Vagina (tissue), 2 donors: ENCODE measurements at regions not wholly inside any gene's neighbourhood (a gene's known extent, or its start where the extent isn't known, plus 50 kb on each side); places are given as distances from the start of the nearest gene placed in this dataset.

ENCODE experiments used
- DNase-seq, 2 donors: peaks; one replicate each; pipeline ENCODE4 v3.0.0-alpha.2; 2017; ENCODE audit errors: extremely low spot score in 2 of 2
- H3K27ac ChIP-seq: fragments of 200-600 bp; sonication (generic); one replicate; pipeline ENCODE4 v1.5.1; 2019
- H3K27me3 ChIP-seq: fragments of 200-600 bp; sonication (generic); one replicate; pipeline ENCODE4 v1.5.1; 2019
- H3K36me3 ChIP-seq, 2 donors: fragments of 200-600 bp; sonication (generic); one replicate each; pipeline ENCODE4 v1.5.1; 2017 to 2019
- H3K4me1 ChIP-seq: fragments of 200-600 bp; sonication (generic); one replicate; pipeline ENCODE4 v1.5.1; 2019
- H3K4me3 ChIP-seq, 2 donors: fragments of 200-600 bp; sonication (generic); 1 replicate in 1 of 2; 2 replicates in 1 of 2; pipeline ENCODE4 v1.5.1; 2016 to 2019
- H3K9me3 ChIP-seq: fragments of 200-600 bp; sonication (generic); one replicate; pipeline ENCODE4 v1.5.1; 2019
- POLR2A ChIP-seq, 2 donors: fragments of 450-650 bp; IDR thresholded peaks; one replicate each; pipeline ENCODE4 v1.6.1; 2017; ENCODE audit warnings: antibody characterized with exemption in 2 of 2, mild to moderate bottlenecking in 2 of 2, moderate library complexity in 2 of 2
- POLR2AphosphoS5 ChIP-seq, 2 donors: sonication (generic); formaldehyde crosslinking; IDR thresholded peaks; one replicate each; pipeline ENCODE4 v1.9.0; 2017; ENCODE audit warnings: antibody characterized with exemption in 2 of 2, mild to moderate bottlenecking in 2 of 2, low read depth in 1 of 2; ENCODE audit not compliant: insufficient read depth in 1 of 2
- intact Hi-C: fragments of 100-400 bp; cut with DNase I; formaldehyde crosslinking; loops from one replicate; pipeline ENCODE4 v1.15.1; 2023
- TF ChIP-seq, protein P1 (sequence below), 3 experiments: fragments of 450-650 bp in 2 of 3; fragments of 200-600 bp in 1 of 3; sonication (generic) in 1 of 3; IDR thresholded peaks; one replicate each; pipeline ENCODE4 v1.5.1; 2017 to 2019; ENCODE audit warnings: antibody characterized with exemption in 3 of 3, mild to moderate bottlenecking in 2 of 3, moderate library complexity in 2 of 3

DNA sequence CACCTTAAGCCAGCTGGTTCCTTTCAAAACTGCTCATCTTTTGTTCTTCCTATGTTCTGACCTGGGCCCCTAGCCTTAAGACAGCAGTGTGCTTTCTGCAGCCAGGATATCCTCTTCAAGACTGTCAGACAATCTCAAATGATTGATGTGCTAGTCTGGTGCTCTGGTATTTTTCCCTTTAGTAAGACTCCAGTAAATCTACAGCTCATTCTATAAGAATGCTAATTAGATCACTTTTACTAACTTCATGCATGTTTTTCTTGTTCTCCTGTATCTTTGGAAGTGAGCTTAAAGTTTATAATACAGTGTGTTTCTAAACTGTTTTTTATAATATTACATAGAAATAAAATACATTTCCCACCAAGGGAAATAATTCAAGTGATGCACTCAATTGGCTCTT, 220.9 kb upstream of the NANOGP8 start:
- Histone ChIP-seq H3K27me3 (no peaks in the 10 kb centered on the region), H3K27ac (peak overlapping the region; percentile 5), H3K36me3 (no peaks in the 10 kb centered on the region), H3K4me1 (peaks cover 43% of the 10 kb centered on the region), H3K9me3 (no peaks in the 10 kb centered on the region), H3K4me3 (no peak overlapping the region)
- TF ChIP-seq, protein P1, sequence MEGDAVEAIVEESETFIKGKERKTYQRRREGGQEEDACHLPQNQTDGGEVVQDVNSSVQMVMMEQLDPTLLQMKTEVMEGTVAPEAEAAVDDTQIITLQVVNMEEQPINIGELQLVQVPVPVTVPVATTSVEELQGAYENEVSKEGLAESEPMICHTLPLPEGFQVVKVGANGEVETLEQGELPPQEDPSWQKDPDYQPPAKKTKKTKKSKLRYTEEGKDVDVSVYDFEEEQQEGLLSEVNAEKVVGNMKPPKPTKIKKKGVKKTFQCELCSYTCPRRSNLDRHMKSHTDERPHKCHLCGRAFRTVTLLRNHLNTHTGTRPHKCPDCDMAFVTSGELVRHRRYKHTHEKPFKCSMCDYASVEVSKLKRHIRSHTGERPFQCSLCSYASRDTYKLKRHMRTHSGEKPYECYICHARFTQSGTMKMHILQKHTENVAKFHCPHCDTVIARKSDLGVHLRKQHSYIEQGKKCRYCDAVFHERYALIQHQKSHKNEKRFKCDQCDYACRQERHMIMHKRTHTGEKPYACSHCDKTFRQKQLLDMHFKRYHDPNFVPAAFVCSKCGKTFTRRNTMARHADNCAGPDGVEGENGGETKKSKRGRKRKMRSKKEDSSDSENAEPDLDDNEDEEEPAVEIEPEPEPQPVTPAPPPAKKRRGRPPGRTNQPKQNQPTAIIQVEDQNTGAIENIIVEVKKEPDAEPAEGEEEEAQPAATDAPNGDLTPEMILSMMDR (IDR thresholded peaks at IDR 0.05): no peak
- TF ChIP-seq POLR2A (IDR thresholded peaks at IDR 0.05) (no peak), POLR2AphosphoS5 (IDR thresholded peaks at IDR 0.05; ENCODE audit: insufficient read depth in 1 of 2, low read depth in 1 of 2) (no peak)
- DNase-seq: no peak
- intact Hi-C loops: no loop called here

GRCh38 chr15:35305031-35305550, 220.0 kb upstream of the NANOGP8 start:
- TF ChIP-seq POLR2A (IDR thresholded peaks at IDR 0.05) (no peak), POLR2AphosphoS5 (IDR thresholded peaks at IDR 0.05; ENCODE audit: insufficient read depth in 1 of 2, low read depth in 1 of 2) (no peak)
- TF ChIP-seq, protein P1 (IDR thresholded peaks at IDR 0.05): no peak
- H3K27me3 ChIP-seq: no peaks in the 10 kb centered on the region
- no peaks in the 10 kb centered on the region for H3K36me3 ChIP-seq
- H3K27ac ChIP-seq: no peak overlapping the region
- DNase-seq: no peak
- H3K9me3 ChIP-seq: no peaks in the 10 kb centered on the region
- H3K4me1 ChIP-seq: peaks cover 40% of the 10 kb centered on the region
- intact Hi-C loops: no loop called here
- no peak overlapping the region for H3K4me3 ChIP-seq

GRCh38 chr15:35304389-35304788, 219.3 kb upstream of the NANOGP8 start:
- TF ChIP-seq POLR2AphosphoS5 (IDR thresholded peaks at IDR 0.05; ENCODE audit: insufficient read depth in 1 of 2, low read depth in 1 of 2) (no peak), POLR2A (IDR thresholded peaks at IDR 0.05) (no peak)
- TF ChIP-seq, protein P1 (IDR thresholded peaks at IDR 0.05): no peak
- Histone ChIP-seq H3K27me3 (no peaks in the 10 kb centered on the region), H3K27ac (no peak overlapping the region), H3K4me1 (peaks cover 33% of the 10 kb centered on the region), H3K9me3 (no peaks in the 10 kb centered on the region), H3K36me3 (no peaks in the 10 kb centered on the region), H3K4me3 (no peak overlapping the region)
- intact Hi-C loops: no loop called here
- no peak for DNase-seq

DNA sequence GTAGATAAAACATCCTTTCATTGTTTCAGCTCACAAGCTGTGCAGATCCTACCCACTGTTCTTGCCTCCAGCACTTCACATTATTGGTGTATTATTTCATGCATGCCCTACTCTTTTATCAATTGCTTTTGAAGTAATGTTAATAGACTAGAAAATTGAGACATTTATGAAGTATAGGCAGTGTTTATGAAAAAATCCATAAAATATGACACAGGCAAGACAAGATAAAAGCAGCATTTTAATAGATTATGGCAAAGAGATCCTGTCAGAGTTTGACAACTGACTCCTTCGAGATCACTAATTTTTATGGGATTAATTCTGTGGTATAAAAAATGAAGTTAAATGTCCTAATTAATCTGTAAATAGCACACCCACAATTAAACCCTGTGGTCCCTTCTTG, 217.2 kb upstream of the NANOGP8 start:
- Histone ChIP-seq H3K9me3 (no peaks in the 10 kb centered on the region), H3K4me1 (peaks cover 22% of the 10 kb centered on the region), H3K4me3 (no peak overlapping the region), H3K36me3 (no peaks in the 10 kb centered on the region), H3K27ac (no peak overlapping the region), H3K27me3 (no peaks in the 10 kb centered on the region)
- no peak for DNase-seq
- no peak for TF ChIP-seq POLR2AphosphoS5 (IDR thresholded peaks at IDR 0.05; ENCODE audit: insufficient read depth in 1 of 2, low read depth in 1 of 2)
- TF ChIP-seq, protein P1 (IDR thresholded peaks at IDR 0.05): no peak
- TF ChIP-seq POLR2A (IDR thresholded peaks at IDR 0.05): no peak
- intact Hi-C loops: no loop called here

DNA sequence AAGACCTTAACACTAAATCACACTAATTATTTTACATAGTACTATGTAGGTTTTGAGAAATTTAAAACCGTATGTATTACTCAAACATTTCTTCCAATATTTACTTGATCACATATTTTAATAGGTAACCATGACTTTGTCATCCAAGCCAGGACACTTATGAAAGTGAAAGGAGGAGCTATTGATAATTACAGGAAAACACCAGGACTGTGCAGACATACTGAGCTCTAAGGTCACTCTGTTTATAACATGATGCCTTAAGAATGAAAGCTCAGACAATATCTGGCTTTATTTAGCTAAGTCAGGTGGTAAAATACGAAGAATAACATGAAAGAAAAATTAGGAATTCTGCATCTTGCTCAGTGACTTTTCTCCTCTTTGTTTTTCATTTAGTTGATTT, 216.0 kb upstream of the NANOGP8 start:
- no peak for DNase-seq
- intact Hi-C loops: no loop called here
- TF ChIP-seq, protein P1 (IDR thresholded peaks at IDR 0.05): no peak
- no peak for TF ChIP-seq POLR2A (IDR thresholded peaks at IDR 0.05)
- peaks cover 9% of the 10 kb centered on the region for H3K4me1 ChIP-seq
- H3K9me3 ChIP-seq: no peaks in the 10 kb centered on the region
- H3K27me3 ChIP-seq: no peaks in the 10 kb centered on the region
- H3K36me3 ChIP-seq: no peaks in the 10 kb centered on the region
- no peak overlapping the region for H3K27ac ChIP-seq
- no peak overlapping the region for H3K4me3 ChIP-seq
